ENCODE measurements at regions not wholly inside any gene's neighbourhood (a gene's known extent, or its start where the extent isn't known, plus 50 kb on each side); places are given as distances from the start of the nearest gene placed in this dataset.

- H3K4me3 ChIP-seq (ENCODE audit: insufficient read depth, low read depth, low read length): no peak overlapping the region
- H3K9me3 ChIP-seq (ENCODE audit: control insufficient read depth, low read length): no peaks in the 10 kb centered on the region
- H3K27me3 ChIP-seq (ENCODE audit: control insufficient read depth, insufficient read depth, low read length, poor library complexity, severe bottlenecking): no peaks in the 10 kb centered on the region
- H3K36me3 ChIP-seq (ENCODE audit: control insufficient read depth, insufficient read depth, low read length): no peaks in the 10 kb centered on the region
- no peak overlapping the region for H3K27ac ChIP-seq (ENCODE audit: insufficient read depth, low read depth, low read length, poor library complexity, severe bottlenecking)
- H3K4me1 ChIP-seq (ENCODE audit: control insufficient read depth, insufficient read depth, low read length): no peaks in the 10 kb centered on the region
Observed at GRCh38 chr1:221608835-221609320, 133.0 kb downstream of the DUSP10 start.

- no peaks in the 10 kb centered on the region for H3K4me1 ChIP-seq (ENCODE audit: control insufficient read depth, insufficient read depth, low read length)
- H3K9me3 ChIP-seq (ENCODE audit: control insufficient read depth, low read length): no peaks in the 10 kb centered on the region
- no peaks in the 10 kb centered on the region for H3K27me3 ChIP-seq (ENCODE audit: control insufficient read depth, insufficient read depth, low read length, poor library complexity, severe bottlenecking)
- no peaks in the 10 kb centered on the region for H3K36me3 ChIP-seq (ENCODE audit: control insufficient read depth, insufficient read depth, low read length)
- H3K27ac ChIP-seq (ENCODE audit: insufficient read depth, low read depth, low read length, poor library complexity, severe bottlenecking): no peak overlapping the region
- no peak overlapping the region for H3K4me3 ChIP-seq (ENCODE audit: insufficient read depth, low read depth, low read length)
- 97 to 100% methylated on average over 2 of the region's 2 CpGs for WGBS, 2 experiments
Observed at GRCh38 chr1:221611656-221612046, 130.2 kb downstream of the DUSP10 start.

DNA sequence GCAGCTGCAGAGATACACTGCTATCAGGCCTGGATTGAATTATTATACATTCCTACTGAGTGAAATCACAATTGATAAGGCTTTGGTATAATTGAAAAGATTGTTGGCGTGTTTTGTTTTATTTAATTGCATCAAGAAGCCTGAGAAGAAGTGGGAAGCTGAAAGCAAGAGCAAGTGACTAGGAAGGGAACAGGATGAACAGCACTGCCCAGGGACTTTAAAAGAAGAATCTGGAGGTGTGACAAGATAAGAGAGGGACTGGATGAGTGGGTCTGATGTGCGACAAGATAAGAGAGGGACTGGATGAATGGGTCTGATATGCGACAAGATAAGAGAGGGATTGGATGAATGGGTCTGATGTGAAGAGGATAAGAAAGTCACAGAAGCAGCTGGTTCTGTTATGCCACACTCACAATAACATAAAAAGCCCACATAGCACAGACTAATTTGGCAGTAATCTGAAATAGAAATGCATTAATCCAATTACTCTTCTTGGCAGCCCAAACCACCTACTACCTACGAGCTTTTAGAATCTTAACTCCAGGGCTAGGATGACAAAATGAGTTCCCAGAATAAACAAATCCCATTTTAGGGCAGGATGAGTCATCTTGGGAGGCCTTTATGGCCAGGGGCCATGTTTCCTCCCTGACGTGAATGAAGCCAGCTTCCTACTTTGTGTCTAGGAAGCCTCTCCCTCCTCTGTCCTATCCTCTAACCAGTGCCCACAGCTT lies 129.7 kb downstream of the DUSP10 start:
- 75 to 76% methylated on average over 5 of the region's 5 CpGs for WGBS, 2 experiments
- Histone ChIP-seq H3K36me3 (ENCODE audit: control insufficient read depth, insufficient read depth, low read length) (no peaks in the 10 kb centered on the region), H3K4me1 (ENCODE audit: control insufficient read depth, insufficient read depth, low read length) (no peaks in the 10 kb centered on the region), H3K27ac (ENCODE audit: insufficient read depth, low read depth, low read length, poor library complexity, severe bottlenecking) (no peak overlapping the region), H3K9me3 (ENCODE audit: control insufficient read depth, low read length) (no peaks in the 10 kb centered on the region), H3K4me3 (ENCODE audit: insufficient read depth, low read depth, low read length) (no peak overlapping the region), H3K27me3 (ENCODE audit: control insufficient read depth, insufficient read depth, low read length, poor library complexity, severe bottlenecking) (no peaks in the 10 kb centered on the region)

DNA sequence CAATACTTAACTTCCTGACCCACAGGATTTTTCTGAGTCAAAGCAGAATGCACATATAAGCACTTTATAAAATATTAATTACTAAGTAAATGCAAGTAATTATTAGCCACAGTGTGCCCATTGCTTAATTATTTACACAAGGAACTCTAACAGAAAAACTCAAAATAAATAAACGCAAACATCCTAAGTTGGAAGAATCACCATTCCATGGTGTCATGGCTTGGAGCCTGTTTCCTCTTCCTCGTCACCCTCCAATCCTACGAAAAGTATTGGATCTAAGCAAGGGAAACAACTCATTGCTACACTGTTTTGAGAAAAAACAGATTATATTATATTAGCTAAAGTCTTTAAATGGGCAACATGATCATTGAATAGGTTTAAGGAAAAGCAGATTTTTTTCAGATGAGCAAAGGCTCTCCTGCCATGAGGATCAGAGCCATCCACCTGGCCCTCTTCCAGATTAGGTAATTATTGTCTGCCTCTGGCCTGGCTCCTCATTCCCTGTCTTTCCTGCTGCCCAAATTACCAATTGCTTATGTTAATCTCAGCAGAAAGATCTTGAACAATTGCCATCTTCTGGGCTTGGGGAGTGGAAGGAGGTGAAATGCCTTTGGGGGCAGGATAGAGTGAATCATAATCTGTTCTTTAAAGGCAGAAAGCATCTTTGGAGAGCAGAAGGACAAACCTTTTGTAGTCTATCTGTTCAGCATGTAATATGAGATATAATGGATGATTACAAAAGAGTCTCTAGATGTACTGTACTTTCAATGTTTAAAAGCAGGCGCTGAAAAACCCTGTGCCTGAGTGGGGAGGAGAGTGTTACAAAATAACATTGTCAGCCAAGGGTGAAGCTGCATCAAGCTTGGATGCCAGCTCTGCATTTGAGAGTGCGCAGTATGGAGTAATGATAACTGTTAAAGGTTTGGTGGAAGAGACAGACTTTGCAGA lies 121.2 kb downstream of the DUSP10 start:
- H3K27me3 ChIP-seq (ENCODE audit: control insufficient read depth, insufficient read depth, low read length, poor library complexity, severe bottlenecking): no peaks in the 10 kb centered on the region
- WGBS, 2 experiments: 91 to 98% methylated on average over 5 of the region's 5 CpGs

GRCh38 chr1:221621683-221622082 lies 120.2 kb downstream of the DUSP10 start:
- Histone ChIP-seq H3K27me3 (ENCODE audit: control insufficient read depth, insufficient read depth, low read length, poor library complexity, severe bottlenecking) (no peaks in the 10 kb centered on the region), H3K4me1 (ENCODE audit: control insufficient read depth, insufficient read depth, low read length) (no peaks in the 10 kb centered on the region), H3K4me3 (ENCODE audit: insufficient read depth, low read depth, low read length) (no peak overlapping the region), H3K9me3 (ENCODE audit: control insufficient read depth, low read length) (no peaks in the 10 kb centered on the region), H3K36me3 (ENCODE audit: control insufficient read depth, insufficient read depth, low read length) (no peaks in the 10 kb centered on the region), H3K27ac (ENCODE audit: insufficient read depth, low read depth, low read length, poor library complexity, severe bottlenecking) (no peak overlapping the region)
- 85 to 100% methylated on average over 2 of the region's 2 CpGs for WGBS, 2 experiments

More for the DNA sequence above, 121.2 kb downstream of the DUSP10 start:
- H3K36me3 ChIP-seq (ENCODE audit: control insufficient read depth, insufficient read depth, low read length): no peaks in the 10 kb centered on the region
- H3K4me1 ChIP-seq (ENCODE audit: control insufficient read depth, insufficient read depth, low read length): no peaks in the 10 kb centered on the region
- no peak overlapping the region for H3K4me3 ChIP-seq (ENCODE audit: insufficient read depth, low read depth, low read length)
- no peak overlapping the region for H3K27ac ChIP-seq (ENCODE audit: insufficient read depth, low read depth, low read length, poor library complexity, severe bottlenecking)
- H3K9me3 ChIP-seq (ENCODE audit: control insufficient read depth, low read length): no peaks in the 10 kb centered on the region

DNA sequence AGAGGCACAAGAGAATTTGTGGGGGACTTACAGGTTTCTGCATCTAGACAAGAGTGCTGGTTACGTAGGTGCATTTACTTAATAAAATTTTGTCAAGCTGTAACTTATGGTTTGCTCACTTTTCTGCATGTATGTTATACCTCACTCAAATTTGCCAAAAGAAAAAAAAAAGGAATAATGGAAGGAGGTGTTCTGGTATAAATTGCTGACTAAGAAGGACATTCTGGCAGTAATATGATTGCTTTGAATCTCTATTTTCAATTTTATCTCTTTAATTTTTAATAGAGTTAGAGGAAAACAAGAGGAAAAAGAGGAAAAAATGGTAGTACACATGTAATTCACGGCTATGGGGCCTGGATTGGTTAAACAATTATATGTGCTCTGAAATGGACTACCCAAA lies 119.5 kb downstream of the DUSP10 start:
- no peak overlapping the region for H3K4me3 ChIP-seq (ENCODE audit: insufficient read depth, low read depth, low read length)
- H3K27ac ChIP-seq (ENCODE audit: insufficient read depth, low read depth, low read length, poor library complexity, severe bottlenecking): no peak overlapping the region
- no peaks in the 10 kb centered on the region for H3K36me3 ChIP-seq (ENCODE audit: control insufficient read depth, insufficient read depth, low read length)
- H3K9me3 ChIP-seq (ENCODE audit: control insufficient read depth, low read length): no peaks in the 10 kb centered on the region
- H3K4me1 ChIP-seq (ENCODE audit: control insufficient read depth, insufficient read depth, low read length): no peaks in the 10 kb centered on the region
- 94% methylated on average over 2 of the region's 2 CpGs; no CpG with 5 or more reads in 1 of the 2 experiments for WGBS, 2 experiments
- no peaks in the 10 kb centered on the region for H3K27me3 ChIP-seq (ENCODE audit: control insufficient read depth, insufficient read depth, low read length, poor library complexity, severe bottlenecking)

DNA sequence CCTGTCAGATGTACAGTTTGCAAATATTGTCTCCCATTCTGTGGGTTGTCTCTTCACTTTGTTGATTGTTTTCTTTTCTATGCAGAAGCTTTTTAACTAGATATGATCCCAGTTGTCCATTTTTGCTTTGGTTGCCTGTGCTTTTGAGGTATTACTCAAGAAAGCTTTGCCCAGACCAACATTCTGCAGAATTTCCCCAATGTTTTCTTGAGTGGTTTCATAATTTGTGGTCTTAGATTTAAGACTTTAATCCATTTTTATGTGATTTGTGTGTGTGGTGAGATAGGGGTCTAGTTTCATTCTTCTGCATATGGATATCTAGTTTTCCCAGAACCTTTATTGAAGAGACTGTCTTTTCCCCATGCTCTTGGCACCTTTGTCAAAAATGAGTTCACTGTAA lies 116.9 kb downstream of the DUSP10 start:
- H3K27ac ChIP-seq (ENCODE audit: insufficient read depth, low read depth, low read length, poor library complexity, severe bottlenecking): no peak overlapping the region
- no peaks in the 10 kb centered on the region for H3K4me1 ChIP-seq (ENCODE audit: control insufficient read depth, insufficient read depth, low read length)

DNA sequence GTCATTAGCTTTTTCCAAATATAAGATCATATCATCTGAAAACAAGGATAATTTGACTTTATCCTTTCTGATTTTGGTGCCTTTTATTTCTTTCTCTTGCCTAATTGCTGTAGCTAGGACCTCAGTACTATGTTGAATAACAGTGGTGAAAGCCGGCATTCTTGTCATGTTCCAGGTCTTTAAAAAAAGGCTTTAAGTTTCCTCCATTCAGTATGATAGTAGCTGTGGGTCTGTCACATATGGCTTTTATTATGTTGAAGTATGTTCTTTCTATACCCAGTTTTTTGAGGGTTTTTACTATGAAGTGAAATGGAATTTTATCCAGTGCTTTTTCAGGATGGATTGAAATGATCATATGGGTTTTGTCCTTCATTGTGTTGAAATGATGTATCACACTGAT lies 115.8 kb downstream of the DUSP10 start:
- Histone ChIP-seq H3K27me3 (ENCODE audit: control insufficient read depth, insufficient read depth, low read length, poor library complexity, severe bottlenecking) (no peaks in the 10 kb centered on the region), H3K4me3 (ENCODE audit: insufficient read depth, low read depth, low read length) (no peak overlapping the region), H3K4me1 (ENCODE audit: control insufficient read depth, insufficient read depth, low read length) (no peaks in the 10 kb centered on the region), H3K36me3 (ENCODE audit: control insufficient read depth, insufficient read depth, low read length) (no peaks in the 10 kb centered on the region), H3K9me3 (ENCODE audit: control insufficient read depth, low read length) (no peaks in the 10 kb centered on the region), H3K27ac (ENCODE audit: insufficient read depth, low read depth, low read length, poor library complexity, severe bottlenecking) (no peak overlapping the region)
- 88 to 92% methylated on average over 1 of the region's 1 CpG for WGBS, 2 experiments

More for the DNA sequence above, 116.9 kb downstream of the DUSP10 start:
- Histone ChIP-seq H3K9me3 (ENCODE audit: control insufficient read depth, low read length) (no peaks in the 10 kb centered on the region), H3K4me3 (ENCODE audit: insufficient read depth, low read depth, low read length) (no peak overlapping the region), H3K27me3 (ENCODE audit: control insufficient read depth, insufficient read depth, low read length, poor library complexity, severe bottlenecking) (no peaks in the 10 kb centered on the region), H3K36me3 (ENCODE audit: control insufficient read depth, insufficient read depth, low read length) (no peaks in the 10 kb centered on the region)

- no peaks in the 10 kb centered on the region for H3K27me3 ChIP-seq (ENCODE audit: control insufficient read depth, insufficient read depth, low read length, poor library complexity, severe bottlenecking)
- H3K36me3 ChIP-seq (ENCODE audit: control insufficient read depth, insufficient read depth, low read length): no peaks in the 10 kb centered on the region
- H3K27ac ChIP-seq (ENCODE audit: insufficient read depth, low read depth, low read length, poor library complexity, severe bottlenecking): no peak overlapping the region
- H3K4me3 ChIP-seq (ENCODE audit: insufficient read depth, low read depth, low read length): no peak overlapping the region
- H3K9me3 ChIP-seq (ENCODE audit: control insufficient read depth, low read length): no peaks in the 10 kb centered on the region
- no peaks in the 10 kb centered on the region for H3K4me1 ChIP-seq (ENCODE audit: control insufficient read depth, insufficient read depth, low read length)
Observed at GRCh38 chr1:221630236-221630635, 111.7 kb downstream of the DUSP10 start.

- Histone ChIP-seq H3K4me1 (ENCODE audit: control insufficient read depth, insufficient read depth, low read length) (no peaks in the 10 kb centered on the region), H3K27ac (ENCODE audit: insufficient read depth, low read depth, low read length, poor library complexity, severe bottlenecking) (no peak overlapping the region), H3K9me3 (ENCODE audit: control insufficient read depth, low read length) (no peaks in the 10 kb centered on the region), H3K36me3 (ENCODE audit: control insufficient read depth, insufficient read depth, low read length) (no peaks in the 10 kb centered on the region), H3K27me3 (ENCODE audit: control insufficient read depth, insufficient read depth, low read length, poor library complexity, severe bottlenecking) (no peaks in the 10 kb centered on the region), H3K4me3 (ENCODE audit: insufficient read depth, low read depth, low read length) (no peak overlapping the region)
Observed at GRCh38 chr1:221631556-221631955, 110.3 kb downstream of the DUSP10 start.
